HG02642 (cell line): ENCODE measurements at regions not wholly inside any gene's neighbourhood (a gene's known extent, or its start where the extent isn't known, plus 50 kb on each side); places are given as distances from the start of the nearest gene placed in this dataset.
"Not testable (repeated sequence)": the region's sequence is repeated elsewhere in the genome, so short reads cannot be mapped to it uniquely, and the experiment has no call there.

Experiments
- ATAC-seq: cut with Tn5 transposase; IDR thresholded peaks from one replicate; pipeline ENCODE4 v1.9.1; 2021; ENCODE audit warnings: mild to moderate bottlenecking; ENCODE audit not compliant: unreplicated experiment, poor library complexity

DNA sequence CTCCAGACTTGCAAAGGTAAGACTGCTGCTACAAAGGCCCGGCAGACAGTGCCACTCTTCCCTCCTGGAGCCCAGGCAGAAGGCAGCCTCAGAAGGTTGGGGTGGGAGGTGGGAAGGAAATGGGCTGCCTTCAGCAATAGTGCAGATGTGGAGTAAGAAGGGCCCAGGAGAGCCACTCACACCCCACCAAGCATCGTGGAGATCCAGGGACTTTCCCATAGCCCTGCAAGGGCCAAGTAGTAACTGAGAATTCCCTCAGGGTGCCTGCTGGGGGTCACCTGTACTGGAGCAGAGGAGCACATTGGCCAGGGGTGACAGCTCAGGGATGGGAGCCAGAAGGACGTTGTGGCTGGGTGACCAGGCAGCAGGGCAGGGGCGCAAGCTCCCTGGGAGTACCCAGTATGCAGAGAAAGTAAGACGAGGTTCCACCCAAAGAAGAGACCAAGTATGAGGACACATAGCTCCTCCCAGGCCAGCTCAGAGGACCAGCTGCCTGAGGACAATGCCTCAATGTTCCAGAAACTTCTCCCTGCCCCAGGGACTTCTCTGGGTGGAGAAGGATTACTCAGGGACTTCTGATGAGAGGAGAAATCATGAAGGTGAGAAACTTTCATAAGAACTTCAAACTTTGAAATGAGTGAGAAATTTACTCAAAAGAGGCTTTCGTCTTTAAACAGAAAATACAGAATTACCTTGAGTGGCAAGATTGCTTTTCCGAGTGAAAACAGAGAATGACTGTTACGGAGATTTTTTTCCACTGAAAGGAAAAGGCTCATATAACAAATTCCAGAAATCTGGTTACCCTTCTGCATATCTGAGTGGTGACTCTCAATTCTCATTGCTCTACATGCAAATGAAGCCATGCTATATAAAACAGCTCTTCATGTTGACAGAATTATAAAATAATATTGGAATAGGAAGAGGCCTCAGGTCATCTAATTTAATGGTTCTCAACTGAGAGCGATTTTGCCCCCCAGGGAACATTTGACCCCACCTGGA lies 87.9 kb upstream of the TRIO start:
- no peak for ATAC-seq

DNA sequence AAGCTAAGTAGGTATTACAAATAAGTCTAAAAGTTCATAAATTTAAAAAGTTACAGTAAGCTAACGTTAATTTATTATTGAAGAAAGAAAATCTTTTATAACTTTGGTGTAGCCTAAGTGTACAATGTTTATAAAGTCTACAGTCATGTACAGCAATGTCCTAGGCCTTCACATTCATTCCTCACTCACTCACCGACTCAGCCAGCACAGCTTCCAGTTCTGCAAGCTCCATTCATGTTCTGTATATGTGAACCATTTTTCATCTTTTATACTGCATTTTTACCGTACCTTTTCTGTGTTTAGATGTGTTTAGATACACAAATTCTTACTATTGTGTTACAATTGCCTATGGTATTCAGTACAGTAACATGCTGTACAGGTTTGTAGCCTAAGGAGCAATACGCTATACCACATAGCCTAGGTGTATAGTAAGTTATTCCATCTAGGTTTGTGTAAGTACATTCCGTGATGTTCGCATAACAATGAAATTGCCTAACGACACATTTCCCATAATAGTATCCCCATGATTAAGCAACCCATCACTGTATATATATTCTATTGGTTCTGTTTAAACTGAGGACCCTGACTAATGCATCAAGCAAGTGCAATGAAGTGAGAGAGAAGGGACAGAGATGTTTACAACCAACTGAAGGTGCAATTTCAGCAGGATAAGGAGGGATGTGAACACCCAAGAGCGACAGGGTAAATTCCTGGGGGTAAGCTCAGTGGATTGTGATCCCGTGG lies 88.9 kb upstream of the TRIO start:
- ATAC-seq = no peak

DNA sequence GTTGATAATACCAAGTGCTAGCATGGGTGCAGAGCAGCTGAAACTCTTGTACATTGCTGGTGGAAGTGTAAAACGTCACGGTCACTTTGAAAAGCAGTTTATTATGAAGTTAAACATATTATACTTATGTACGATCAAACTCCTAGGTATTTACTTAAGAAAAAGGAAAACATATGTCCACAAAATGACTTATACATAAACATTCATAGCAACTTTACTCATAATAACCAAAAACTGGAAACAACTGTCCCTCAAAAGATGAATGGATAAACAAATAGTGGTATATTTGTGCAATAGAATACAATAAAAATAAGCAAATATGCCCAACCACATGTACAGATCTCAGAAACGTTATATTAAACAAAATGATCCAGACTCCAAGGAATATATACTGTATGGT lies 92.3 kb upstream of the TRIO start:
- no peak for ATAC-seq

DNA sequence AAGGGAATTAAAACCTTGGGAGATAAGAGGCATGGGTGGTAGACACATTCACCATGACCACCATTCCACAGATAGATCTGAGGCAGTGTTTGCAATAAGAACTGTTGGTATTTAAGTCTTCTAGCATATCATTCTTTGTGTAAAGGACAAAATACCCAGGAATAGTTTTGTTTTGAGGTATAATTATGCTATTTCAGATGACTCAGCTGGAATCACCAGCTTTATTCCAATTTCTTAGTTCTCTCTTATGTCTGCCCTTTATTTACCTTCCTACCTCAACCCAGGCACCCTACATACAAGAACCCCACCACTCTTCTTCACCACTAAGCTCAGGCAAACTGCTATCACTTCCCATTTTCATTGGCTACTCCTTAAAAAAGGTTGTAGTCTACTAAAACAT lies 94.7 kb upstream of the TRIO start:
- ATAC-seq = no peak

DNA sequence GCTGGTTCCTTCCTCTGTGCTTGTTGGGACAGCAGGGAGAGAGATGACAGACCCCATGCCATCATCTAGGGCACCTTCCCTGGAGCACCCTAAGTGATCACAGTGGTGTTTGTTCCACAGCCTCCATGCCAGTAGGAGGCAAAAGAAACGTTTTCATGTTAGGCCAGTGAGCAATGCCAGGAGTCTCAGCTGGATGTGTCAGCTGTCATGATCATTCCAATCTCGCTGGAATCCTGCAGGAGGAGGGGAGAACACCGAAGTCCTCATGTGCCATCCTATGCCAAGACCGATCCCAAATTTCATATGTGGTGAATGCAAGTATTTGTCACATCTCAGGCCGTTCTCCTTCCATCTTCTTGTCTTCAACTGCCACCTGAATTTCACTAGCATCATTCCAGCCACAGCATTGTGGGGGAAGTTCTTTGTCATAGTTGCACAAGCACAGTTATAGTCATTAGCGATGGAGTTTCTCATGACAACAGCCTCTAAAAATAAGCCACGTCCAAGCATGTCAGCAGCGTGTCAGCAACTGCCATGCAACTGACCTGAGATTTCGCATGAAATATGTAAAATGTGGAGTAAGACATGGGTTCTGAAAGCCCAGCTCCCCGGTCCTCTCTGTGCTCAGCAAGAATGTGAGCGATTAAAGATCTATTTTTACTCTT lies 97.2 kb upstream of the DNAH5 start:
- no peak for ATAC-seq

DNA sequence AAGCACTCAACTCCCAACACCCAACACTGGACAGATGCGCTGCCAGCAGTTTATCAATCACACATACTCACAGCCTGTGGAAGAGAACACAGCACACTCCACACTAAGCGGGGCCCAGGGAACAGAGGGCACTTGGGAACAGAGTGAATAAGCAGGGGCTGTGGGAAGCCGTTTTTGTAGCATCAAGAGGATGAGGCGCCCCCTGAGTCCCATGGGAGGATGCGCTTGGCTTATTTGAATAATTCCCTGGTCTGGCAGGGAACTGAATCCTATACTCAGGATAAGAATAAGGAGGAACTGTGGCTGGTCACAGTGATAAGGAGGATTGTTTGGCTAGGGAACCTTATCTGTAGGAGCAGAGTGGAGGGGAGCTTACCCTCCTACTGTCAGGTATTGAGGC lies 96.1 kb upstream of the DNAH5 start:
- ATAC-seq = no peak

DNA sequence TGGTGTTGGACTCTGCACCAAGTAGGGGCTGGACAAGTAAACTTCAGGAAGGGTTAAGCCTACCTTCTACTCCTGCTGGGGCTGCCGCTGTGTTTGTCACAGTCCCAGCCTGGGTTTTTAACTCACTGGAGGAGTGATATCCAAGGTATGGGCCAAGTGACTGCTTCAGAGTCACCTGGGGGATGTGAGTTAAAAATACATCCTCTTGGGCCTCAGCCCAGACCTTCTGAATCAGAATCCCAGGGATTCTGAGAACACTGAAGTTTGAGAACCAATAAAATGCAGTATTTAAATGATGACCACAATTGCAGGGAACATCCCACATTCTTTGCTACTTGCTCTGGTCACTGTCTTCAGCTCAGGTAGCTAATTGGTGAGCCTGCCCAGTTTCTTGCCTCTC lies 95.1 kb upstream of the DNAH5 start:
- ATAC-seq = no peak

DNA sequence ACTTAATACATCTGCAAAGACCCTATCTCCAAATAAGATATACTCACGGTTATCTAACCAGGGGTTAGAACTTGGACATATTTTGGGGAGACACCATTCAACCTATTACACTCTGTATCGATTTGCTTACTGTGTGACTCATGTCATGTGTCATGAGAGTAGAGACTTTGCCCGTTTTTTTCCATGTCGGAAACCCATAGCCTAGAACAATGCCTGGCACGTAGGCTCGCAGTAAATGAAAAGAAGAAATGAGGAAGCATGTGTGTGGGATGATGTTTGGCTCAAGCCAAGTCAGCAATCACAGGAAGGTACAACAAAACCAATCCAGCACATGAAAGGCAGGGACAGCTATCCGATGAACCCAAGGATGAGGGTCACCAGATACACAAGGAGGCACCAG lies 94.6 kb upstream of the DNAH5 start:
- no peak for ATAC-seq

DNA sequence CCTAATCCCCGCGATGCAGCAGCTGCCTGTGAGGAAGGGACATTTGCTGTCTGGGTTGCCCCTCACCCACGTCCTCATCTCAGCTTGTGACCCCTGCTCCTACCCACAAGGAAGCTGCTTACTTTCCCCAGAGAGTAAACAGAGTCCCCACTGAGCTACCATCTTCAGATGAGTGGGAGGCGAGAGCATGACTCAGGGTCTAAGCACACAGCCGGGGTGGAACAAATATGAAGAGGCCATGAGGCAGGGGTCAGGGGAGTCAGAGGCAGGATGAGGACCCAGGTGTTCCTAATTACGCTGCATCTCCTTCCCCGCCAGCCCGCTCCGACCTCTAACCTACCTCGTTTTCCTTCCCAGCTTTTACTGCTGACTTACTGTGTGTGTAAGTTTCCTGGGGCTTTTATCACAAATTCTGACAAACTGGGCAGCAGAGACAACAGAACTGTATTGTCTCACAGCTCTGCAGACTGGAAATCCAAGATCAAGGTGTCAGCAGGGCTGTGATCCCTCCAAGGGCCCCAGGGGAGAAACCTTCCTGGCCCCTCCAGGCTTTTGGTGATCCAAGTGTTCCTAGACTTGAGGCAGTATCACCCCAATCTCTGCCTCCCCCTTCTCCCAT lies 94.0 kb upstream of the DNAH5 start:
- no peak for ATAC-seq

DNA sequence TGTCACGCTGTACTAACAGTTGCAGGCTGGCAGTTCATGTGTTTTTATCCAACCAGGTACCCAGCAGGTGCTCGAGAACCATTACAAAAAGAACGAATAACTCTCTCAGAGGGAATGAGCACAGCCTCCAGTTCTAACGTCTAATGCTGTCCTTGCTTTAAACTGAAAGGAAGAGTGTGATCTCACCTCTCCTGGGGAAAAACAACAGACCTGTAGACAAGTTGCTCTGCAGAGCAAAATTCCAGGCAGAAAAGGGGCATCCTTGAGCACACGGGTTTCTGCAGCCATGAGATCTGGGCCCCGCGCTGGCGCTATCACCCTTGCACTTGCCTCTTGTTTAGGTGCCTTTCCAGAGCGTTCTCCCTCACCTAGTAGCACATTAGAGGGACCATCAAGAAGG lies 92.5 kb upstream of the DNAH5 start:
- no peak for ATAC-seq

DNA sequence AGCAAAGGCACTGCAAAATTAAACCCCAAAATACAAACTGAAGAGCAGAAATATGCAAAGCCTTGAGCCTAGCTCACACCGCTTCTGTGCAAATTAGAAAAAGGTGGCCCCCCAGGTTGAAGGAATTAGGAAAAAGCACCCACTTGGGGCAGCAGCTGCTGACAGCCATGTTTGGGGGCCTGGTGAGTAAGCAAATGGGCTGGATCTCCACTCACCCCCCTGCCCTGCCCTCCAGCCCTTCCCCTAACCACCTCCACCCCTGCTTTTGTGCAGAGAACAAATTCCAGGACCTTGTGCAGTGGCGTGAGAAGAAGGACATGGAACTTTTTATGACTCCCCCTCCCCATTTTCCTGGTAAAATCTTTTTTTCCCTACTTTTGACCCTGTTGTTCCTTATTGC lies 92.0 kb upstream of the DNAH5 start:
- no peak for ATAC-seq

DNA sequence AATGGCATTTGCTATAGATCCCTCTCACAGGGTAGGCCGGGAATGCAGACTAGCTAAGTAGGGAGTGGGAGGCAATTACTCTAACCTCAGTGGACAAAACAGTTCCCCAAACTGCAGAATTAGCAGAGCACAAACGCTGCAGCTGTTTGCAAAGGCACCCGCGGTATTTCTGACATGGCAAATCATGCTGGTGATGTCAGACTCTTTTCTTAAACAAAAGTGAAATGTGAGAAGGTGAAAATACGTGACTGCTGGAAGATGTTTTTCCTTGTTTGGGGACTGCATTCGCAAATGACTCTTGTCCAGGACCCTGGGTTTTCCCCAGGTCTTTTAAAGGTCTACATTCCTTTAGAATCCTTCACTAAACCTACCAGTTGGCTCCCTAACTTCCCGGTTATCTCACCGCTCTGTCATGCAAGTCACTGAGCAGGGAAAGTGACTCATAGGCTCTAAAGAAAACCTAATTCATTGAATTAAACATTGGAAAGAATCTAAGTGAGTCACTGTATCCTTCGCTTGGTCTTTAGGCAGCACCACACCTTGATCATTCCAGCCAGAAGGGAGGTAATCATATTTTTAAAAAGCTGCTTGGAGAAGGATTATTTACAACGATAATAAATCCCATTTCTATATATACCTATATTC lies 91.5 kb upstream of the DNAH5 start:
- no peak for ATAC-seq

DNA sequence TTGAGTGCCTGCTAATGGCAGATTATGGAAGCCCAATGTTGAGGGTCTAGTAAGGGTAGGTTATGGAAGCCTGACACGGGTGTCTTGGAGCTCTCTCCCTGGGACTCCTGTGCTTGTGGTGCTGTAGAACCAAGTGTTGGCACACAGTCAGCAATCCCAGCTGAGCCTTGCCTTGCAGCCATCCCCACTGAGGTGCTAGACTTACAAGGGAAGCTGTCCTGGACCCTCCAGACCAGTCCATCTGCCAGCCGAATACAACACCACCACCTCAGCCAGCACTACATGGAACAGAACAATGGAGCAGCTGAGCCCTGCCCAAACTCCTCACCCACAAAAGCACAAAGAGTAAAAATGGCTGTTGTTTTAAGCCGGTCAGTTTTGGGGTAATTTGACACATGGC lies 90.5 kb upstream of the DNAH5 start:
- no peak for ATAC-seq

DNA sequence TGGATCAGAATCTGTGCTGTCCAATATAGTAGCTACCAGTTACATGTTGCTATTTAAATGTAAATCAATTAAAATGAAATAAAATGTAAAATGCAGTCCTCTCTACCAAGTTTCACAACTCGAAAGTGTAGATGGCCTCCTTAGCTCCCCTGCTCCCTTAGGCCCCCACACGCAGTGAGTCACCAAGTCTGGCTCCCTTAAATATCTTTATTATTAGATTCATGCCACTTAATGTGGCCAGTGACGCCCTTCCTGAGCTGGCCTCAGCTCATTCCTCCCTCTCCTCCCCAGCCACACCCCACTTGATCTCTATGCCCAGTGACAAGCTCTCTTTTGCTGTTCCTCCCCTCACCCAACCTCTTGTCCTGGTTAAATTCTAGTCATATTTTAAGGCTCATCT lies 88.4 kb upstream of the DNAH5 start:
- ATAC-seq = no peak

DNA sequence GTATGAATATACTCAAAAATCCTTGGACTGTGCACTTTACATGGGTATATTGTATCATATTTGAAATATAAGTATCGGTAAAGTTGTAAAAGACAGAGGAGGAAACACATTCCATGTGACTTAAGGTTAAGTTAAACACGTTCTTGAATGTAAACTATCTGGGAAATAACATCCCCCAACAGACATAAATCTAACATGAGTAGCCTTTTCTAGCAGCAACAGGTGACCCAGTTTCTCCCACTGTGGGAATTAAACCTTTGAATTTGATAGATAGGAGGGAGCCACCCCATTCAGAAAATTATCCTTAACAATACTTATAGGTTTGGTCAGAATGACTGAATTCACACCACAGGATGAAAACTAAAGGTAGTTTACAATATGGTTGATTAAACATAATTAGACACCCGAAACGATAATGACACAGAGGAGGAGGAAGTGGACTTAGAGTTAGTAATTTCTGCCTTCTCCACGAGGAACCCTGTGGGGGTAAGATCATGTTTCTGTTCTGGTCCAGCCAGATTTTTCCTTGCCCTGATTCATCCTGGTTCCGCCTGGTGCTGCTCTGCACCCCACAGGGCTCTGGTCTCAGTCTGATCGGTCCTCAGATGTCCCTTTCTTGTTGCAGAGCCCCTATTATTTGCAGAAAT lies 84.6 kb upstream of the DNAH5 start:
- ATAC-seq = no peak

DNA sequence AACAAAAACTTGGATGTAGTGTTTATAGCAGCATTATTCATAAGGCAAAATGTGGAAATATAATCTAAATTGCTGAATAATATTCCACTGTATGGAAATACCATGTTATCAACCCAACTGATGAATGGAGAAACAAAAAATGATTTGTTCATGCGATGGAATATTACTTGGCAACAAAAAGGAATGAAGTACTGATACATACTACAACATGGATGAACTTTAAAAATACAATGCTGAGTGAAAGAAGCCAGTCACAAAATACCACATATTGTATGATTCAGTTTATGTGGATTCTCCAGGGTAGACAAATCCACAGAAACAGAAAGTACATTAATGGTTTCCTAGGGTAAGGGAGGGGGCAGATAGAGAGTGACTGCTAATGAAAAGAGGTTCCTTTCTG lies 83.7 kb upstream of the DNAH5 start:
- no peak for ATAC-seq

DNA sequence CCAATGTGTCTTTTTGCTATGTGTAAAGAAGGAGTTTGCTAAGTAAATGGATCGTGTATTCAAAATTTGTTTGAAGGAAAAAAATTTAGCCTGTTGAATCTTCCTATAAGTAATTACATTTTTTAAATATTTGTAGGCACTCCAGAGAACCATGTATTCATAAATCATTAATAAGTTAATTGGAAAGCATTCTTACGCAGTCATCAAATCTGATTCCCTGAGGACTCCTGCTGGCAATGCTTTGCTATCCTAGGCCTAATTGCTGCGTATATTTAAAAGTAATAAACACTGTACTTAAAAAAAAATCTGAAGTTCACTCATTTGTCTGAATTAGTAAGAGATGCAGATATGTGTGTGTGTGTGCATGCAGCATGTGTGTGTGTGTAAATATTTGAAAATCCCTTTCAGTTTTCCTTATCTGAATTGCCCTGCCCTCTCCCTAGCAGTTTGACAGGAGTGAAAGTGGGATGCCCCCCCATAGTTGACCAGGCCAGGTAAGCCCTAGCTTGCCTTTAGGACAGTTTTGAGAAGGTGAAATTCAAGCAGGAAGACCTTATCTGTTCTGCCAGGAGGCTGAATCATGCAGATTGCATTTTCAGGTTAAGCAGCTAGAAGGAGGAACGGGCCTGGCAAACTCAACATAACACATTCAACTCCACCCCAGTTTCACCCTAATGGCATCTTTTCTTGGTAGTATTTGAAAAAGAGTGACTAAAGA lies 81.2 kb upstream of the DNAH5 start:
- no peak for ATAC-seq

DNA sequence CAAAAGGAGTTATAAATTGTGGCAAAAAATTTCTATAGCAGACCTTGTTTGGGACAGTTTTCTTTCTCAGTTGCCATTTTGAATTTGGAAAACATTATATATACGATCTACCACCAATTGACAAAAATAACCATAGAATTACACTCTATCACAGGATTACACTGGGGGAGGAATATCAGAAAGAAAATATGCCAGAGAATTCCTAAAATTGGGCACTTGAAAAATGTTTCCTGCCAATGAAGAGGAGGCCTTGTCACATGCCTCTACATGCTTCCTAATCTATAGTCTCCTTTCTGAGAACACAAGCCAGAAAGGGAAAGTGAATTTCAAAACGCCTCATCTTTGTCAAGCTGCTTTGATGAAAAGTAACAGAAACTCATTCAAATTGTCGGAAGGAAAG lies 78.5 kb upstream of the DNAH5 start:
- no peak for ATAC-seq

DNA sequence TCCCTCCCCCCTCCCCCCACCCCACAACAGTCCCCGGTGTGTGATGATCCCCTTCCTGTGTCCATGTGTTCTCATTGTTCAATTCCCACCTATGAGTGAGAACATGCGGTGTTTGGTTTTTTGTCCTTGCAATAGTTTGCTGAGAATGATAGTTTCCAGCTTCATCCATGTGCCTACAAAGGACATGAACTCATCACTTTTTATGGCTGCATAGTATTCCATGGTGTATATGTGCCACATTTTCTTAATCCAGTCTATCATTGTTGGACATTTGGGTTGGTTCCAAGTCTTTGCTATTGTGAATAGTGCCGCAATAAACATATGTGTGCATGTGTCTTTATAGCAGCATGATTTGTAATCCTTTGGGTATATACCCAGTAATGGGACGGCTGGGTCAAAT lies 76.5 kb upstream of the DNAH5 start:
- not testable (repeated sequence) for ATAC-seq
